ENCODE measurements at regions not wholly inside any gene's neighbourhood (a gene's known extent, or its start where the extent isn't known, plus 50 kb on each side); places are given as distances from the start of the nearest gene placed in this dataset.

- peak in 5 of 8 experiments; percentile 73 to 87 (median 74) for ATAC-seq (replicated peaks in 6 of 8)
- WGBS, 10 experiments, result 33 to 100% (median 89%) methylated on average over 1 to 4 of the region's 4 CpGs; no CpG with 5 or more reads in 1 of the 10 experiments
- in situ Hi-C loops (cut with MboI; ENCODE audit: low pct_unique_long_range_greater_than_20kb in 2 of 9, low sequenced_read_pairs in 9 of 9, unreplicated experiment in 9 of 9), result no loop called here
These were observed 51.1 kb upstream of the IL21 start for GRCh38 chr4:122671919-122672490.

GRCh38 chr4:122673252-122673651 is 52.4 kb upstream of the IL21 start:
- WGBS, 10 experiments, result 0 to 71% (median 32%) methylated on average over 1 to 2 of the region's 2 CpGs; no CpG with 5 or more reads in 4 of the 10 experiments
- peak in 3 of 8 experiments; percentile 43 to 73 (median 63) for ATAC-seq (replicated peaks in 6 of 8)
- in situ Hi-C loops (cut with MboI; ENCODE audit: low pct_unique_long_range_greater_than_20kb in 2 of 9, low sequenced_read_pairs in 9 of 9, unreplicated experiment in 9 of 9), result no loop called here

More at GRCh38 chr4:122671919-122672490, 51.1 kb upstream of the IL21 start:
- Histone ChIP-seq H3K27ac (no peak overlapping the region), H3K4me1 (replicated peaks in 1 of 2) (peaks cover 0 to 7% of the 10 kb centered on the region in 2 donors), H3K4me3 (no peak overlapping the region)

GRCh38 chr4:122674371-122674770 is 53.5 kb upstream of the IL21 start:
- Histone ChIP-seq H3K4me1 (replicated peaks in 1 of 2) (peaks cover 0 to 7% of the 10 kb centered on the region in 2 donors), H3K27ac (no peak overlapping the region), H3K4me3 (no peak overlapping the region)
- WGBS, 10 experiments, result 33 to 86% (median 67%) methylated on average over 1 of the region's 1 CpG; no CpG with 5 or more reads in 3 of the 10 experiments
- in situ Hi-C loops (cut with MboI; ENCODE audit: low pct_unique_long_range_greater_than_20kb in 2 of 9, low sequenced_read_pairs in 9 of 9, unreplicated experiment in 9 of 9), result no loop called here
- ATAC-seq (replicated peaks in 6 of 8), result no peak

More at GRCh38 chr4:122673252-122673651, 52.4 kb upstream of the IL21 start:
- Histone ChIP-seq H3K27ac (no peak overlapping the region), H3K4me1 (replicated peaks in 1 of 2) (peaks cover 0 to 7% of the 10 kb centered on the region in 2 donors), H3K4me3 (no peak overlapping the region)

- H3K27ac ChIP-seq, result no peak overlapping the region
- H3K4me1 ChIP-seq (replicated peaks in 1 of 2), result no peaks in the 10 kb centered on the region
- no peak overlapping the region for H3K4me3 ChIP-seq
- in situ Hi-C loops (cut with MboI; ENCODE audit: low pct_unique_long_range_greater_than_20kb in 2 of 9, low sequenced_read_pairs in 9 of 9, unreplicated experiment in 9 of 9), result no loop called here
- 33 to 100% (median 90%) methylated on average over 1 to 2 of the region's 2 CpGs; no CpG with 5 or more reads in 2 of the 10 experiments for WGBS, 10 experiments
- no peak for ATAC-seq (replicated peaks in 6 of 8)
These were observed 53.2 kb upstream of the BBS12 start for GRCh38 chr4:122679317-122679716.

GRCh38 chr4:122679946-122680345 is 52.6 kb upstream of the BBS12 start:
- 66 to 100% (median 94%) methylated on average over 1 to 2 of the region's 2 CpGs for WGBS, 10 experiments
- Histone ChIP-seq H3K4me1 (replicated peaks in 1 of 2) (no peaks in the 10 kb centered on the region), H3K4me3 (no peak overlapping the region), H3K27ac (no peak overlapping the region)
- no peak for ATAC-seq (replicated peaks in 6 of 8)
- in situ Hi-C loops (cut with MboI; ENCODE audit: low pct_unique_long_range_greater_than_20kb in 2 of 9, low sequenced_read_pairs in 9 of 9, unreplicated experiment in 9 of 9), result no loop called here

- in situ Hi-C loops (cut with MboI; ENCODE audit: low pct_unique_long_range_greater_than_20kb in 2 of 9, low sequenced_read_pairs in 9 of 9, unreplicated experiment in 9 of 9), result no loop called here
- H3K4me3 ChIP-seq, result no peak overlapping the region
- no peak overlapping the region for H3K27ac ChIP-seq
- 35 to 100% (median 93%) methylated on average over 2 to 3 of the region's 3 CpGs; no CpG with 5 or more reads in 3 of the 10 experiments for WGBS, 10 experiments
- no peaks in the 10 kb centered on the region for H3K4me1 ChIP-seq (replicated peaks in 1 of 2)
- ATAC-seq (replicated peaks in 6 of 8), result no peak
These were observed 50.9 kb upstream of the BBS12 start for GRCh38 chr4:122681568-122681967.
